Astrocyte (in vitro differentiated cells and primary cell): ENCODE measurements at regions not wholly inside any gene's neighbourhood (a gene's known extent, or its start where the extent isn't known, plus 50 kb on each side); places are given as distances from the start of the nearest gene placed in this dataset.

Experiments
- DNase-seq: peaks from one replicate; pipeline ENCODE4 v3.0.0-alpha.2; 2010; ENCODE audit warnings: low read depth
- FAIRE-seq: peaks from 2 replicates; lab custom pipeline; 2011; peaks lifted over from hg19 to GRCh38; lab: Jason Lieb, UNC
- H2AFZ ChIP-seq: 2 replicates; pipeline ENCODE4 v1.6.0; 2012; ENCODE audit warnings: low read depth, low read length, inconsistent platforms
- H3K27ac ChIP-seq: 2 replicates; pipeline ENCODE4 v1.5.1; 2011; ENCODE audit warnings: low read depth, low read length, inconsistent platforms
- H3K27me3 ChIP-seq: 2 replicates; pipeline ENCODE4 v1.6.0; 2011; ENCODE audit warnings: low read length, inconsistent platforms; ENCODE audit not compliant: insufficient read depth
- H3K36me3 ChIP-seq: 2 replicates; pipeline ENCODE4 v1.5.1; 2011; ENCODE audit warnings: low read length, inconsistent platforms; ENCODE audit not compliant: insufficient read depth
- H3K4me1 ChIP-seq: 2 replicates; pipeline ENCODE4 v1.5.1; 2011; ENCODE audit warnings: low read length, inconsistent platforms; ENCODE audit not compliant: insufficient read depth
- H3K4me2 ChIP-seq: 2 replicates; pipeline ENCODE4 v1.6.0; 2012; ENCODE audit warnings: low read length, inconsistent platforms
- H3K4me3 ChIP-seq: 2 replicates; pipeline ENCODE4 v1.5.1; 2011; ENCODE audit warnings: low read depth, mild to moderate bottlenecking, low read length, inconsistent platforms; ENCODE audit not compliant: insufficient read depth
- H3K79me2 ChIP-seq: 2 replicates; pipeline ENCODE4 v1.6.0; 2012; ENCODE audit warnings: mild to moderate bottlenecking, low read length, inconsistent platforms; ENCODE audit not compliant: insufficient read depth
- H3K9ac ChIP-seq: 2 replicates; pipeline ENCODE4 v1.6.0; 2012; ENCODE audit warnings: mild to moderate bottlenecking, low read length, inconsistent platforms
- H3K9me3 ChIP-seq: 2 replicates; pipeline ENCODE4 v1.5.1; 2012; ENCODE audit warnings: low read depth, mild to moderate bottlenecking, low read length, inconsistent platforms; ENCODE audit not compliant: insufficient read depth
- H4K20me1 ChIP-seq: 2 replicates; pipeline ENCODE4 v1.6.0; 2012; ENCODE audit warnings: low read length, inconsistent platforms; ENCODE audit not compliant: insufficient read depth
- H3K27ac Mint-ChIP-seq: one replicate; pipeline ENCODE4 v1.8.0; 2021; ENCODE audit warnings: mild to moderate bottlenecking, mixed read lengths; ENCODE audit not compliant: unreplicated experiment
- H3K27me3 Mint-ChIP-seq: one replicate; pipeline ENCODE4 v1.8.0; 2021; ENCODE audit warnings: low read depth, mixed read lengths; ENCODE audit not compliant: unreplicated experiment
- H3K36me3 Mint-ChIP-seq: one replicate; pipeline ENCODE4 v1.8.0; 2021; ENCODE audit warnings: low read depth, mixed read lengths; ENCODE audit not compliant: unreplicated experiment
- H3K4me1 Mint-ChIP-seq: one replicate; pipeline ENCODE4 v1.8.0; 2021; ENCODE audit warnings: low read depth, mixed read lengths; ENCODE audit not compliant: unreplicated experiment
- H3K4me3 Mint-ChIP-seq: one replicate; pipeline ENCODE4 v1.8.0; 2021; ENCODE audit warnings: mild to moderate bottlenecking, moderate library complexity, mixed read lengths; ENCODE audit not compliant: unreplicated experiment
- H3K9me3 Mint-ChIP-seq: one replicate; pipeline ENCODE4 v1.8.0; 2021; ENCODE audit warnings: mild to moderate bottlenecking, mixed read lengths; ENCODE audit not compliant: unreplicated experiment
- CTCF ChIP-seq: IDR thresholded peaks from 2 replicates; pipeline ENCODE4 v1.5.1; 2011; ENCODE audit warnings: low read depth, mild to moderate bottlenecking, inconsistent platforms, low read length, moderate library complexity; ENCODE audit not compliant: insufficient read depth
- EZH2 ChIP-seq: IDR thresholded peaks from 2 replicates; pipeline ENCODE4 v1.6.1; 2012; ENCODE audit warnings: mild to moderate bottlenecking, low read length, inconsistent platforms; ENCODE audit not compliant: insufficient read depth

GRCh38 chr14:48738186-48738925, 847.8 kb downstream of the RPS29 start:
- H3K27me3 Mint-ChIP-seq: no peaks in the 10 kb centered on the region
- FAIRE-seq: no peak

DNA sequence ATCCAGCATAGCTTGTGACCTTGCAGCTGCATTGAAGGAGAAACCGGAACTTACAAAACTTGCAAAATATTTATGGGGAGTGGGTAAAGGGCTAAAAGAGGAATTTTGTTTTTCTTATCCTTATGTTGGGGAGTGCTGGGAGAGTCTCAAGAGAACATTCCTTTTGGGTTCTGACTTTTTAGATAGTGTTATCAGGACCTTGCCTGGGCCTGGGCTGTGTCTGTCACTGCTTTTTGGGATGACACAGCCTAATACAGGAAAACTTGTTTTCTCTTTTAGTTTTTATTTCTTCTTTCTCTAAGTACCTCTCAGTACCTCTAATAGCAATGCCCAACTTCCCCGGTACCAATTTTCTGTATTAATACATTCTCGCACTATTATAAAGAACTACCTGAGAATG, 850.6 kb downstream of the RPS29 start:
- Histone ChIP-seq H3K4me2 (no peak overlapping the region), H3K9ac (no peak overlapping the region), H3K36me3 (no peaks in the 10 kb centered on the region), H4K20me1 (no peaks in the 10 kb centered on the region), H3K27me3 (no peaks in the 10 kb centered on the region), H3K9me3 (peaks cover 4% of the 10 kb centered on the region), H3K27ac (no peak overlapping the region), H3K4me3 (no peak overlapping the region), H3K4me1 (no peaks in the 10 kb centered on the region), H3K79me2 (no peaks in the 10 kb centered on the region), H2AFZ (no peak overlapping the region)
- Mint-ChIP-seq H3K36me3 (no peaks in the 10 kb centered on the region), H3K4me1 (peaks cover 2% of the 10 kb centered on the region), H3K27ac (no peak overlapping the region), H3K9me3 (no peaks in the 10 kb centered on the region), H3K4me3 (no peak overlapping the region), H3K27me3 (no peaks in the 10 kb centered on the region)
- no peak for DNase-seq
- no peak for TF ChIP-seq CTCF
- FAIRE-seq: no peak

More at GRCh38 chr14:48738186-48738925, 847.8 kb downstream of the RPS29 start:
- no peak overlapping the region for H3K4me2 ChIP-seq
- H3K79me2 ChIP-seq: no peaks in the 10 kb centered on the region
- no peaks in the 10 kb centered on the region for H3K36me3 ChIP-seq
- Mint-ChIP-seq H3K27ac (no peak overlapping the region), H3K36me3 (no peaks in the 10 kb centered on the region), H3K4me1 (no peaks in the 10 kb centered on the region), H3K4me3 (no peak overlapping the region), H3K9me3 (no peaks in the 10 kb centered on the region)
- no peak overlapping the region for H3K9ac ChIP-seq
- no peak overlapping the region for H3K27ac ChIP-seq
- no peak for DNase-seq
- H3K27me3 ChIP-seq: no peaks in the 10 kb centered on the region
- H3K4me1 ChIP-seq: no peaks in the 10 kb centered on the region
- H2AFZ ChIP-seq: no peak overlapping the region
- peaks cover 4% of the 10 kb centered on the region for H3K9me3 ChIP-seq
- no peaks in the 10 kb centered on the region for H4K20me1 ChIP-seq
- no peak overlapping the region for H3K4me3 ChIP-seq
- no peak for TF ChIP-seq EZH2
- no peak for TF ChIP-seq CTCF

GRCh38 chr14:48731260-48731659, 854.9 kb downstream of the RPS29 start:
- Mint-ChIP-seq H3K4me3 (no peak overlapping the region), H3K27ac (no peak overlapping the region), H3K9me3 (no peaks in the 10 kb centered on the region), H3K36me3 (no peaks in the 10 kb centered on the region), H3K27me3 (no peaks in the 10 kb centered on the region), H3K4me1 (peaks cover 2% of the 10 kb centered on the region)
- H3K4me3 ChIP-seq: no peak overlapping the region
- TF ChIP-seq EZH2: no peak
- TF ChIP-seq CTCF: no peak
- no peaks in the 10 kb centered on the region for H3K27me3 ChIP-seq
- H3K27ac ChIP-seq: no peak overlapping the region
- no peak overlapping the region for H3K9ac ChIP-seq
- H2AFZ ChIP-seq: no peak overlapping the region
- peaks cover 4% of the 10 kb centered on the region for H3K9me3 ChIP-seq
- DNase-seq (no peak), FAIRE-seq (no peak)
- H3K36me3 ChIP-seq: no peaks in the 10 kb centered on the region
- H3K4me2 ChIP-seq: no peak overlapping the region
- no peaks in the 10 kb centered on the region for H3K4me1 ChIP-seq
- no peaks in the 10 kb centered on the region for H3K79me2 ChIP-seq
- H4K20me1 ChIP-seq: no peaks in the 10 kb centered on the region
